IPS-NIHi11 (cell line): ENCODE measurements at regions not wholly inside any gene's neighbourhood (a gene's known extent, or its start where the extent isn't known, plus 50 kb on each side); places are given as distances from the start of the nearest gene placed in this dataset.
A peak's percentile ranks its signal among the peaks of the same experiment; 100 is the strongest.

Source experiments
- DNase-seq: peaks from one replicate; pipeline ENCODE4 v3.0.0; 2012; ENCODE audit warnings: mixed read lengths, low spot score

GRCh38 chr1:30419831-30420230, 303.6 kb downstream of the MATN1 start:
- no peak for DNase-seq

- peak; percentile 2 for DNase-seq
These were observed 304.3 kb downstream of the MATN1 start for GRCh38 chr1:30418939-30419720.

- peak; percentile 6 for DNase-seq
These were observed 305.1 kb downstream of the MATN1 start for GRCh38 chr1:30418061-30418938.

GRCh38 chr1:30417701-30418046, 305.7 kb downstream of the MATN1 start:
- no peak for DNase-seq

- DNase-seq: peak; percentile 4
These were observed 306.2 kb downstream of the MATN1 start for GRCh38 chr1:30417001-30417700.

GRCh38 chr1:30416221-30416820, 307.1 kb downstream of the MATN1 start:
- no peak for DNase-seq

- no peak for DNase-seq
These were observed 308.0 kb downstream of the MATN1 start for GRCh38 chr1:30415171-30415940.

GRCh38 chr1:30414851-30415165, 308.6 kb downstream of the MATN1 start:
- no peak for DNase-seq

- DNase-seq: no peak
These were observed 309.1 kb downstream of the MATN1 start for GRCh38 chr1:30414086-30414850.

- DNase-seq: no peak
These were observed 309.8 kb downstream of the MATN1 start for GRCh38 chr1:30413606-30414005.

GRCh38 chr1:30413111-30413440, 310.3 kb downstream of the MATN1 start:
- DNase-seq: no peak

GRCh38 chr1:30412241-30413110, 310.9 kb downstream of the MATN1 start:
- no peak for DNase-seq

- no peak for DNase-seq
These were observed 312.2 kb downstream of the MATN1 start for GRCh38 chr1:30411206-30411605.

- DNase-seq: no peak
These were observed 313.1 kb downstream of the MATN1 start for GRCh38 chr1:30410153-30410851.

- DNase-seq: no peak
These were observed 313.8 kb downstream of the MATN1 start for GRCh38 chr1:30409476-30410152.

- peak; percentile 5 for DNase-seq
These were observed 315.4 kb downstream of the MATN1 start for GRCh38 chr1:30407865-30408580.

- peak; percentile 2 for DNase-seq
These were observed 316.2 kb downstream of the MATN1 start for GRCh38 chr1:30406996-30407864.
